Heart right ventricle (tissue), 16 donors: ENCODE measurements at regions not wholly inside any gene's neighbourhood (a gene's known extent, or its start where the extent isn't known, plus 50 kb on each side); places are given as distances from the start of the nearest gene placed in this dataset.

Source experiments
- ATAC-seq, 8 donors: fragments of 200-7000 bp; cut with Tn5 transposase; one replicate each; pipeline ENCODE4 v1.9.1; 2020; ENCODE audit warnings: mild to moderate bottlenecking in 8 of 8, moderate library complexity in 8 of 8, moderate number of reproducible peaks in 1 of 8
- DNase-seq, 2 donors: peaks; one replicate each; pipeline ENCODE4 v3.0.0-alpha.2; 2020
- H3K27ac ChIP-seq, 10 donors: fragments of 200-600 bp; sonication (generic) in 2 of 10; one replicate each; pipeline versions ENCODE4 v1.5.0 to v1.8.0; 2020 to 2022; ENCODE audit warnings: mild to moderate bottlenecking in 3 of 10
- H3K27me3 ChIP-seq, 7 donors: fragments of 200-600 bp; one replicate each; pipeline ENCODE4 v1.8.0; 2021 to 2022; ENCODE audit warnings: mild to moderate bottlenecking in 2 of 7
- H3K36me3 ChIP-seq, 9 donors: fragments of 200-600 bp; sonication (generic) in 1 of 9; one replicate each; pipeline versions ENCODE4 v1.5.0 to v1.8.0; 2020 to 2022; ENCODE audit warnings: mild to moderate bottlenecking in 2 of 9
- H3K4me1 ChIP-seq, 9 donors: fragments of 200-600 bp; sonication (generic) in 1 of 9; one replicate each; pipeline versions ENCODE4 v1.5.0 to v1.8.0; 2020 to 2022; ENCODE audit warnings: mild to moderate bottlenecking in 4 of 9
- H3K4me3 ChIP-seq, 10 donors: fragments of 200-600 bp; sonication (generic) in 2 of 10; one replicate each; pipeline versions ENCODE4 v1.5.0 to v1.8.0; 2020 to 2022; ENCODE audit warnings: mild to moderate bottlenecking in 7 of 10, moderate library complexity in 2 of 10
- H3K9me3 ChIP-seq, 11 donors: fragments of 200-600 bp in 10 of 11; sonication (generic) in 2 of 11; one replicate each; pipeline versions ENCODE4 v1.5.0 to v1.8.0; 2013 to 2022; ENCODE audit warnings: mild to moderate bottlenecking in 2 of 11, control low read depth in 1 of 11, moderate library complexity in 1 of 11
- WGBS, 2 donors: extraction: QIAGEN DNeasy Blood & Tissue Kit; methylation state at CpG; one replicate each; pipeline ENCODE4 v1.1.7; 2013; ENCODE audit warnings: inconsistent platforms in 1 of 2; 5-methylcytosine and 5-hydroxymethylcytosine counted together
- intact Hi-C, 10 donors: fragments of 100-400 bp; cut with DNase I; formaldehyde crosslinking; loops; one replicate each; pipeline versions ENCODE4 v1.11.1 to v1.14.2; 2022
- TF ChIP-seq, protein P1 (sequence below), 9 donors: fragments of 200-600 bp; sonication (generic) in 2 of 9; IDR thresholded peaks; one replicate each; pipeline versions ENCODE4 v1.5.0 to v1.8.0; 2021 to 2022; ENCODE audit warnings: antibody characterized with exemption in 9 of 9, mild to moderate bottlenecking in 5 of 9, moderate library complexity in 1 of 9
- donor health status: Arrhythmogenic right ventricular cardiomyopathy.
- donor health status: ischemic (EF 13 %, LVEDD 7.1; RV severe dilation, severe dysfunction).
- donor health status: healthy with polysubstance abuse.
- donor health status: DM: no; HTN: yes; CAD: no.
- donor health status: DM: no; HTN: no; CAD: no.
- donor health status: ischemic (EF 25% LVEDD 6.9; RV normal size, moderate dysfunction).
- donor health status: ischemic (EF 25% LVEDD 5.7; RV mildly dilated, moderate dysfunction).
- donor health status: healthy.
- donor health status: DM: yes; HTN: yes; CAD: no.
- donor health status: Ischemic cardiomyopathy.
- donor health status: ischemic (EF 35%, LVEDD 5.7; RV mildly dilated, moderate dysfunction).
- donor health status: nonischemic (EF 11% LVEDD 7.7; RV severe dilation, severe dysfunction).
- donor health status: DM: yes; HTN: yes; CAD: no.
- donor health status: PGD.
- donor health status: ischemic (EF 29% LVEDD 5.4; RV normal size, mild dysfunction).
- donor health status: nonischemic (EF 23%, LVEDD 6.1; RV moderate dilation, normal function).

DNA sequence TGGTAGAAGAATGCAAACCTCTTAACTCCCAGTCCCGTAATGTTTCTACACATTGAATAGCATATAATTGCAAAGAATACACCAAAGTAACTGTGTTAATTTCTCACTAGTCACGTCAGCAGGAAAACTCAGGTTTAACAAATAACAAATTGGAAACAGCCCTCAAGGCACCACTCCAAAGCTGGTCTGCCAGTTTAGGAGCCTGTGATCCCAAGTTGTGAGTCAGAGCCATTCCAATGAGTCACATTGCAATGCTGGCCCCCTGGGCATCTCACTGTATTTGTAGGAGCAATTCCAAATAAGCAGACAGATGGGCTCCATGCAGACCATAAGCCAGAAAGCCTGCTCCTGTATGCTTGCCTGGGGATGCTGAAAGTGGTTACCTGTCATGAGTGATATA is 143.2 kb upstream of the SETBP1 start:
- no peaks in the 10 kb centered on the region for H3K27me3 ChIP-seq
- TF ChIP-seq, protein P1, sequence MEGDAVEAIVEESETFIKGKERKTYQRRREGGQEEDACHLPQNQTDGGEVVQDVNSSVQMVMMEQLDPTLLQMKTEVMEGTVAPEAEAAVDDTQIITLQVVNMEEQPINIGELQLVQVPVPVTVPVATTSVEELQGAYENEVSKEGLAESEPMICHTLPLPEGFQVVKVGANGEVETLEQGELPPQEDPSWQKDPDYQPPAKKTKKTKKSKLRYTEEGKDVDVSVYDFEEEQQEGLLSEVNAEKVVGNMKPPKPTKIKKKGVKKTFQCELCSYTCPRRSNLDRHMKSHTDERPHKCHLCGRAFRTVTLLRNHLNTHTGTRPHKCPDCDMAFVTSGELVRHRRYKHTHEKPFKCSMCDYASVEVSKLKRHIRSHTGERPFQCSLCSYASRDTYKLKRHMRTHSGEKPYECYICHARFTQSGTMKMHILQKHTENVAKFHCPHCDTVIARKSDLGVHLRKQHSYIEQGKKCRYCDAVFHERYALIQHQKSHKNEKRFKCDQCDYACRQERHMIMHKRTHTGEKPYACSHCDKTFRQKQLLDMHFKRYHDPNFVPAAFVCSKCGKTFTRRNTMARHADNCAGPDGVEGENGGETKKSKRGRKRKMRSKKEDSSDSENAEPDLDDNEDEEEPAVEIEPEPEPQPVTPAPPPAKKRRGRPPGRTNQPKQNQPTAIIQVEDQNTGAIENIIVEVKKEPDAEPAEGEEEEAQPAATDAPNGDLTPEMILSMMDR (IDR thresholded peaks at IDR 0.05) = no peak
- 84 to 88% methylated on average over 2 of the region's 2 CpGs for WGBS, 2 donors
- H3K27ac ChIP-seq = no peak overlapping the region
- H3K4me1 ChIP-seq = peaks cover 0 to 8% (median 0%) of the 10 kb centered on the region in 9 donors
- DNase-seq (no peak), ATAC-seq (no peak)
- no peak overlapping the region for H3K4me3 ChIP-seq
- intact Hi-C loops = no loop called here
- H3K9me3 ChIP-seq = no peaks in the 10 kb centered on the region
- no peaks in the 10 kb centered on the region for H3K36me3 ChIP-seq

DNA sequence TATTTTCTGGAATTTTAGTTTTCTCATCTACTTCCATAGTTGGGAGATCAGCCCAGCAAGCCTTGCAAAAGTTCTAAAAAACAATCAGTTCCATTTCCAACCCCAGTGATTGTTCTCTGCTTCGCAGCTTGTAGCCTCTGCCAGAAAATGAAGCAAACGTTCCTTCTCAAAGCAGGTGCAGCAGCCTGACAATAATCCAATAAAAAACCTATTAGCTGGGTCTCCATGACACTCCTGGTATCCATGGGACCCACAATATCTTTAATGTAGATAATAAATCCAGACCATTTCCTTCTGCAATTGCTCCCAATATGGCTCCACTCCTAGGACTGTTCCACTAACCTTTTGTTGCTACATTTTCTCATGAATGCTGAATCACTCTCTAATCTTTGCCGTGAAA is 140.8 kb upstream of the SETBP1 start:
- no peak for DNase-seq
- Histone ChIP-seq H3K4me1 (peaks cover 0 to 8% (median 0%) of the 10 kb centered on the region in 9 donors), H3K27ac (no peak overlapping the region), H3K9me3 (no peaks in the 10 kb centered on the region), H3K4me3 (no peak overlapping the region), H3K36me3 (no peaks in the 10 kb centered on the region), H3K27me3 (no peaks in the 10 kb centered on the region)
- TF ChIP-seq, protein P1 (IDR thresholded peaks at IDR 0.05) = no peak
- no peak for ATAC-seq
- intact Hi-C loops = no loop called here
- 74 to 84% methylated on average over 3 of the region's 3 CpGs for WGBS, 2 donors

DNA sequence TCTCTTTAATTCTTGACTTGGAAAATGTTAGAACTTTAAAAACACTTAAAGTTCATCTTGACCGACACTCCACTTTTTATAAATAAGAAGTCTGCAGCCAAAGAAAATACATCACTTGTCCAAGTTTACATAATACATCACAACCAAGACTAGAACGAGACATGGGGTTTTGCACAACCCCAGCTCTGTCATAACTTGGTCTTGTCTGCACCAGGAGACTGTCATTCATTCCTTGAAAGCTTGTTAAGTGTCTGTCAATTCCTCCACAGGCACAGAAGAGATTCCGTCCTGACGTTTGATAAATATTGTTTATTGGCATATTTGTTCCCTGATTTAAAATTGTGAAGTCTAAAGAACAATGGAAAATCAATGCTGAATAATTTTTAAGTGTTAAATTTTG is 139.5 kb upstream of the SETBP1 start:
- H3K4me3 ChIP-seq = no peak overlapping the region
- WGBS, 2 donors = 57 to 60% methylated on average over 4 of the region's 4 CpGs
- H3K27ac ChIP-seq = no peak overlapping the region
- H3K4me1 ChIP-seq = peaks cover 0 to 8% (median 0%) of the 10 kb centered on the region in 9 donors
- no peaks in the 10 kb centered on the region for H3K27me3 ChIP-seq
- H3K36me3 ChIP-seq = no peaks in the 10 kb centered on the region
- DNase-seq (peak in 1 of 2 donors; percentile 6), ATAC-seq (peak in 6 of 8 donors; percentile 48 to 75 (median 59))
- intact Hi-C loops = no loop called here
- H3K9me3 ChIP-seq = no peaks in the 10 kb centered on the region
- TF ChIP-seq, protein P1 (IDR thresholded peaks at IDR 0.05) = no peak

DNA sequence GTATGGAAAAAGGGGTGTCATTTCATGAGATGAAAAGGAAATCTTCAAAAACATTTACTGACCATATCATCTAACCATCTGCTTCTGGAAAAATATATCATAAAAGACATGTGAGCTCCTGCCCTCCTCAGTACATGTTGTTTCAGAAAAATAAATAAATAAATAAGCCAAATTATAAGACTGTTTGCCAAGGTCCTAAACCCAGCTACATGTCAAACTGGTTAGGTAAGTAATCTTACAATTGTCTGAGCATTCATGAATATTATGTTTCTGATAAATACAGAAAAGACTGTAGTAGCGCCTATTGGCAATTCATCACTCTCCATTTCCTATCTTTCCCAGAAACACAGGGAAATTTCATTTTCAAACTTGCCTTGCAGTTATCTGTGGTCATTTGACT is 138.9 kb upstream of the SETBP1 start:
- whole genome bisulfite sequencing, 2 donors = 2 to 7% methylated on average over 1 of the region's 1 CpG
- peaks cover 0 to 8% (median 0%) of the 10 kb centered on the region in 9 donors for H3K4me1 ChIP-seq

More for the DNA sequence above, 138.9 kb upstream of the SETBP1 start:
- H3K4me3 ChIP-seq = no peak overlapping the region
- no peaks in the 10 kb centered on the region for H3K9me3 ChIP-seq
- no peaks in the 10 kb centered on the region for H3K36me3 ChIP-seq
- TF ChIP-seq, protein P1 (IDR thresholded peaks at IDR 0.05) = no peak
- H3K27me3 ChIP-seq = no peaks in the 10 kb centered on the region
- DNase-seq (no peak), ATAC-seq (no peak)
- intact Hi-C loops = no loop called here
- H3K27ac ChIP-seq = no peak overlapping the region
